SK-N-MC (cell line): ENCODE measurements at regions not wholly inside any gene's neighbourhood (a gene's known extent, or its start where the extent isn't known, plus 50 kb on each side); places are given as distances from the start of the nearest gene placed in this dataset.

Experiments
- EZH2 ChIP-seq: fragments of 200-600 bp; sonication (generic); IDR thresholded peaks from one replicate; pipeline ENCODE4 v1.6.1; 2017; ENCODE audit warnings: antibody characterized with exemption
- FOXP2 ChIP-seq: optimal IDR thresholded peaks from 2 replicates; pipeline ENCODE3; 2011; ENCODE audit warnings: mild to moderate bottlenecking, moderate library complexity; ENCODE audit not compliant: insufficient read depth; ENCODE audit errors: extremely low read length, control extremely low read depth
- POLR2AphosphoS5 ChIP-seq: IDR thresholded peaks from 2 replicates; pipeline ENCODE4 v1.6.1; 2012; ENCODE audit warnings: mild to moderate bottlenecking, low read depth, low read length, borderline replicate concordance

- TF ChIP-seq POLR2AphosphoS5 (no peak), EZH2 (no peak), FOXP2 (no peak)
These were observed 202.4 kb downstream of the INSIG2 start for GRCh38 chr2:118290411-118291250.
